ENCODE measurements at regions not wholly inside any gene's neighbourhood (a gene's known extent, or its start where the extent isn't known, plus 50 kb on each side); places are given as distances from the start of the nearest gene placed in this dataset.

DNA sequence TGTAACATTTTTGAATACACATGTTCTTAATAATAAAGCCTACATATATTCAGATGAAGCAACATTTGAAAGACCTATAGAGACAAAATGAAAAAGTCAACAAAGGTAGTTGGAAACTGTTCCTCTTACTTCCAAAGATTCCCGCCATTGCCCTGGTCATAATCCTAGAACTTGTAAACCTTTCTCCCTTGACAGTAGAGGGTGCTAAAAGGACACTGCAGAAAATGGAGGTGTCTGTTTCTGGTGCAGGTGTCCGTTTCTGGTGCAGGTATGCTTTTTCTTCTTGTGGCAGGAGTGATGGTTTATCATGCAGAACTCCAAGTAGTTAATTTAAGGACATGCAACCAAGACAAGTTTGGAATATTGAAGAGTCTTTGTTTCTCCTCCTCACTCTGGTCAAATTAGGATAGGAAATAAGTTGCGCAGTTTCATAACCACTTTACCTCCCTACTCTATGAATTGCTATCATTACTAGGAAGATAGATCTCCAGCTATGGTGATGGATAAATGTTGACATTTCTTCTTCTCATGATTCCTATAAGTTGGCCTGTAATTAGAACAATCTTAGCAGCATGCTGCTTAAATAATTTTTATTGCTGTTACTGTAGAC, 56.0 kb upstream of the FAM174A start:
- WGBS, 2 donors (ENCODE audit: low coverage in 1 of 2), result 67 to 71% methylated on average over 3 of the region's 3 CpGs
- ATAC-seq, result no peak
- H3K4me3 ChIP-seq, result no peak overlapping the region

DNA sequence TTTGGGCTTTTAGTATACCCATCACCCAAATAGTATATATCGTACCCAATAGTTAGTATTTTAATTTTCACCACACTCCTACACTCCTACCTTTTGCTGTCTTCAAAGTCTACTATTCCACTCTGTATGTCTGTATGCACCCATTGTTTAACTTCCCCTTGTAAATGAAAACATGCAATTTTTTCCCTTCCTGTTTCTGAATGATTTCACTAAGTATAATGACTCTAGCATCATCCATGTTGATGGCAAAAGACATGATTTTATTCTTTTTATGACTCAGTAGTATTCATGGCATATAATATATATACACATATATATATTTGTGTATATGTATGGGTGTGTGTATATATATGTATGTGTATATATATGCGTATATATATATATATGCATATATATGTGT, 63.1 kb upstream of the FAM174A start:
- H3K36me3 ChIP-seq, result no peaks in the 10 kb centered on the region
- no peaks in the 10 kb centered on the region for H3K4me1 ChIP-seq
- no peak overlapping the region for H3K4me3 ChIP-seq
- no peaks in the 10 kb centered on the region for H3K27me3 ChIP-seq
- no peaks in the 10 kb centered on the region for H3K9me3 ChIP-seq
- ATAC-seq, result no peak
- 90 to 96% methylated on average over 2 of the region's 2 CpGs for WGBS, 2 donors (ENCODE audit: low coverage in 1 of 2)
- TF ChIP-seq POLR2A (IDR thresholded peaks at IDR 0.05), result no peak
- H3K27ac ChIP-seq, result no peak overlapping the region

More for the DNA sequence above, 56.0 kb upstream of the FAM174A start:
- no peaks in the 10 kb centered on the region for H3K36me3 ChIP-seq
- H3K4me1 ChIP-seq, result no peaks in the 10 kb centered on the region
- H3K27ac ChIP-seq, result no peak overlapping the region
- TF ChIP-seq CTCF (IDR thresholded peaks at IDR 0.05) (peak in 1 of 4 experiments; percentile 39), POLR2AphosphoS5 (IDR thresholded peaks at IDR 0.05) (no peak)
- no peaks in the 10 kb centered on the region for H3K27me3 ChIP-seq
- H3K9me3 ChIP-seq, result no peaks in the 10 kb centered on the region

GRCh38 chr5:100469767-100470166, 65.4 kb upstream of the FAM174A start:
- ATAC-seq, result no peak
- no peak overlapping the region for H3K27ac ChIP-seq
- no peak overlapping the region for H3K4me3 ChIP-seq
- TF ChIP-seq POLR2AphosphoS5 (IDR thresholded peaks at IDR 0.05) (no peak), EP300 (IDR thresholded peaks at IDR 0.05) (no peak), POLR2A (IDR thresholded peaks at IDR 0.05) (no peak), CTCF (IDR thresholded peaks at IDR 0.05) (no peak)
- H3K36me3 ChIP-seq, result no peaks in the 10 kb centered on the region
- H3K4me1 ChIP-seq, result no peaks in the 10 kb centered on the region
- no peaks in the 10 kb centered on the region for H3K27me3 ChIP-seq
- no peaks in the 10 kb centered on the region for H3K9me3 ChIP-seq

DNA sequence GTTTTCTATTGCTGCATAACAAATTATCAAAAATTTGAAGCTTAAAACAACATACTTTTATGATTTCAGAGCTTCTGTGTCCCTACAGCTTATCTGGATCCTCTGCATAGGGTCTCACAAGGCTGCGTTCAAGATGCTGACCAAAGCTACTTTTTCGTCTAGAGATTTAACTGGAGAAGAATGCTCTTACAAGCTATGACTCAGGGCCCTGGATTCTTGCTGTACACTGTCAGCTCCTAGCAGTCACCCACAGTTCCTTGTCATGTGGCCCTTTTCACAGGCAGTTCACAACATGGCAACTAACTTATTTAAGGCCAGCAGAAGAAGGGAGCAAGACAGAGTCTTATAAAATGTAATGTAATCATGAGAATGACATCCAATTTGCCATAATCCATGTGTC, 70.8 kb upstream of the FAM174A start:
- H3K4me1 ChIP-seq, result no peaks in the 10 kb centered on the region

DNA sequence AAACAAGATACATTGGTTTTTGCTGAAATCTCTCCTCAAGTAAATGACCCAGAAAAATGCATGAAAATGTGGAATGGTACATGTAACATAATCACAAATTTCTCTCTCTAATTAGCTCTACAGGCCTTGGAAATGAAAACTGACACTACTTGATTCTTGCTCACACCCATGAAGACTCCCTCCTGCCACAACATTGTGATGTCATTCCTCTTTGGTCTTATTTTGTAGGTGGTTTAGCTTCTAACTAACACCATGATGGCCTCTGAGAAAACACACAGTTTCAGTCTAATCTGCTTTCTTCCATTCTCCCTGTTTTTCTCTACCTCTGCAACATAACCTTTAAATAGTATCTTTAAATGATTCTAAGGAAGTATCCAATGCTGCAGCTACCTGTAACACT, 78.6 kb upstream of the FAM174A start:
- Histone ChIP-seq H3K36me3 (no peaks in the 10 kb centered on the region), H3K4me1 (no peaks in the 10 kb centered on the region), H3K4me3 (no peak overlapping the region), H3K27ac (no peak overlapping the region), H3K9me3 (no peaks in the 10 kb centered on the region), H3K27me3 (no peaks in the 10 kb centered on the region)
- TF ChIP-seq POLR2A (IDR thresholded peaks at IDR 0.05), result no peak
- TF ChIP-seq POLR2AphosphoS5 (IDR thresholded peaks at IDR 0.05), result no peak
- no peak for TF ChIP-seq EP300 (IDR thresholded peaks at IDR 0.05)
- TF ChIP-seq CTCF (IDR thresholded peaks at IDR 0.05), result no peak
- no peak for ATAC-seq

More for the DNA sequence above, 70.8 kb upstream of the FAM174A start:
- H3K27me3 ChIP-seq, result no peaks in the 10 kb centered on the region
- ATAC-seq, result no peak
- WGBS, 2 donors (ENCODE audit: low coverage in 1 of 2), result 88 to 100% methylated on average over 1 to 2 of the region's 2 CpGs
- H3K4me3 ChIP-seq, result no peak overlapping the region
- no peaks in the 10 kb centered on the region for H3K36me3 ChIP-seq
- no peaks in the 10 kb centered on the region for H3K9me3 ChIP-seq
- no peak overlapping the region for H3K27ac ChIP-seq
- TF ChIP-seq CTCF (IDR thresholded peaks at IDR 0.05), result no peak
- TF ChIP-seq EP300 (IDR thresholded peaks at IDR 0.05), result no peak
- no peak for TF ChIP-seq POLR2A (IDR thresholded peaks at IDR 0.05)

DNA sequence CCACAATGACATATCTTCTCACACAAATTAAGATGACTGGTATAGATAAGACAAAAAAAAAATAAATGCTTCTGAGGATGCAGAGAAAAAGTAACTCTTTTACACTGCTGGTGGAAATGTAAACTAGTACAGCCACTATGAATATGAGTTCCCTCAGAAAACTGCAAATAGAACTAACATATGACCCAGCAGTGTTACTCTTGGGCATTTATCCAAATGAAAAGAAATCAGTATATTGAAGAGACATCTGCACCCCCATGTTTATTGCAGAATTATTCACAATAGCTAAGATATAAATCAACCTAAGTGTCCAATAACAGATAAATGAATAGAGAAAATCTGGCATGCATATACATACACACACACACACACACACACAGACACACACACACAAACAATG, 83.0 kb upstream of the FAM174A start:
- Histone ChIP-seq H3K27me3 (no peaks in the 10 kb centered on the region), H3K4me1 (no peaks in the 10 kb centered on the region), H3K27ac (no peak overlapping the region), H3K4me3 (no peak overlapping the region), H3K9me3 (no peaks in the 10 kb centered on the region), H3K36me3 (no peaks in the 10 kb centered on the region)
- no peak for ATAC-seq
- TF ChIP-seq POLR2A (IDR thresholded peaks at IDR 0.05) (no peak), EP300 (IDR thresholded peaks at IDR 0.05) (no peak), POLR2AphosphoS5 (IDR thresholded peaks at IDR 0.05) (no peak), CTCF (IDR thresholded peaks at IDR 0.05) (no peak)
